ENCODE measurements at regions not wholly inside any gene's neighbourhood (a gene's known extent, or its start where the extent isn't known, plus 50 kb on each side); places are given as distances from the start of the nearest gene placed in this dataset.
"Not testable (repeated sequence)": the region's sequence is repeated elsewhere in the genome, so short reads cannot be mapped to it uniquely, and the experiment has no call there.

DNA sequence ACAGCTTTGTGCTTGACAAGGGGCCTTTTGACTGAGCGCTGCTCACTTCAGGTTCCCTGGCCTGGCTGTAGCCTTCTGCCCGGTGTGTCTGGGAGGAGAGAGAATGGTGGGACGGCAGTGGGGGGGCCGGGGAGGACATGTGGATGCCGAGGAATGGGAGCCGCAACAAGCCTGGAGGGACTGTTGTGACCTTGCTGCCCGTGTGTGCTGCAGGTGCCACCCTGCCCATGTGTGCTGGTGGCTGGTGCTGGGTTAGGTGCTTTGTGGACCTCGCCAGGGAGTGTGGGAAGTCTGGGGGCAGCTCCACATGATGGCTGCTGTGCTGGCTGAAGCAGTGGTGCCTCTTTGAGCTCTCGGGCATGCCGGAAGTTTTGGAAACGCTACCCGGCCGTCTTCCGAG, 132.1 kb downstream of the LAT start:
- Histone ChIP-seq H3K4me3 (no peak overlapping the region), H3K27ac (peak overlapping the region in 2 of 4 donors; percentile 25 to 34), H3K27me3 (no peaks in the 10 kb centered on the region), H3K4me1 (peaks cover 0 to 19% (median 4%) of the 10 kb centered on the region in 3 donors), H3K9me3 (no peaks in the 10 kb centered on the region), H3K36me3 (no peaks in the 10 kb centered on the region)
- 88% methylated on average over 8 of the region's 14 CpGs; no CpG with 5 or more reads in 1 of the 2 donors for WGBS, 2 donors
- intact Hi-C loops (cut with DNase I): no loop called here
- no peak for DNase-seq
- TF ChIP-seq POLR2A (IDR thresholded peaks at IDR 0.05) (no peak), CTCF (IDR thresholded peaks at IDR 0.05) (no peak)

GRCh38 chr16:29116207-29116606, 131.4 kb downstream of the LAT start:
- H3K27me3 ChIP-seq; DNase-seq; H3K36me3 ChIP-seq; intact Hi-C loops (cut with DNase I); H3K9me3 ChIP-seq; H3K4me3 ChIP-seq: not testable (repeated sequence)
- 35 to 50% methylated on average over 3 to 8 of the region's 12 CpGs for WGBS, 2 donors
- H3K27ac ChIP-seq: peak overlapping the region in 3 of 4 donors; percentile 34 to 74 (median 63)
- H3K4me1 ChIP-seq: peaks cover 0 to 19% (median 4%) of the 10 kb centered on the region in 3 donors

- H3K36me3 ChIP-seq; H3K9me3 ChIP-seq; H3K27me3 ChIP-seq; intact Hi-C loops (cut with DNase I); H3K4me3 ChIP-seq; DNase-seq: not testable (repeated sequence)
- peaks cover 0 to 19% (median 4%) of the 10 kb centered on the region in 3 donors for H3K4me1 ChIP-seq
- 13 to 17% methylated on average over 3 of the region's 3 CpGs for WGBS, 2 donors
- peak overlapping the region in 3 of 4 donors; percentile 38 to 74 (median 63) for H3K27ac ChIP-seq
Observed at GRCh38 chr16:29115802-29116141, 130.9 kb downstream of the LAT start.

DNA sequence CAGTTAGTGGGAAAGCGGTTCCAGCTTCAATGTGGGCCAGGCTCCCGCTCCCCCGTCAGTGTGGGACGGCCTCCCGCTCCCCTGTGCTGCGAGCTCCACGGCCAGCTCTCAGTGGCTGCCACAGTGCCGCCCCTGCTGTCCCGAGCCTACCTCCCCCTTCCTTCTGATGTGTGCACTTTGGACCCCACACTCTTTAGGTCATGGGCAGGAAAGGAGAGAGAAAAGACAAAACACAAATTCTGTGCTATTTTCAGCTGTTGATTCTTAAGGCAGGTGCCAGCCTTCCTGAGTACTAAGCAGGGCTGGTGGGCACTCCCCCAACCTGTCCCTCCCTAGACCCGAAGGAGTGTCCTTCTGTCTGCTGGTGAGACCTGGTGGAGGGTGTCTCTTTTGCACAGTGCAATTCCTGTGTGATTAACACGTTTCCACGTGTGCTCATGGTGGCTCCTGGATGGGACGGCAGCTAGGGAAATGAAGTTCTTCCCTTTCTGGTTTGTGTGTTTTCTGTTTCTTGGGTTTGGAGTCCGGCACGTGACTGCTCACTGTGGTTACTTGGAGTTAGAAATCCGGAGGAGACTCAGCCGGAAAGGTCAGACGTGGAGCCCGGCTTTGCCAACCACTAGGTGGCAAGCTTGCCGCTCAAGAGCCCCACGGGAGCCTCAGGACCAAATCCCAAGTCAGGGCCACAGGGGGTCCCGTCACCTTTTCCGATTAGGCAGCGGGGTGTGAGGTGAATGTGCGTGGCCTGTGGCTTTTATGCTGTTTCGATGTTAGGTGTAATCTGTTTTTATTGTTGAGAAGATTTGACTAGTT, 130.3 kb downstream of the LAT start:
- TF ChIP-seq CTCF (IDR thresholded peaks at IDR 0.05): peak; percentile 29 to 67 (median 56)
- H3K27me3 ChIP-seq; H3K9me3 ChIP-seq; H3K36me3 ChIP-seq; DNase-seq; intact Hi-C loops (cut with DNase I): not testable (repeated sequence)
- peaks cover 0 to 19% (median 4%) of the 10 kb centered on the region in 3 donors for H3K4me1 ChIP-seq
- WGBS, 2 donors: 25 to 30% methylated on average over 12 to 17 of the region's 26 CpGs
- peak overlapping the region; percentile 36 to 63 (median 44) for H3K27ac ChIP-seq
- H3K4me3 ChIP-seq: peak overlapping the region in 1 of 4 donors; percentile 21

- WGBS, 2 donors: 83 to 87% methylated on average over 6 of the region's 6 CpGs
- H3K27me3 ChIP-seq: no peaks in the 10 kb centered on the region
Observed at GRCh38 chr16:29114574-29114973, 129.7 kb downstream of the LAT start.

DNA sequence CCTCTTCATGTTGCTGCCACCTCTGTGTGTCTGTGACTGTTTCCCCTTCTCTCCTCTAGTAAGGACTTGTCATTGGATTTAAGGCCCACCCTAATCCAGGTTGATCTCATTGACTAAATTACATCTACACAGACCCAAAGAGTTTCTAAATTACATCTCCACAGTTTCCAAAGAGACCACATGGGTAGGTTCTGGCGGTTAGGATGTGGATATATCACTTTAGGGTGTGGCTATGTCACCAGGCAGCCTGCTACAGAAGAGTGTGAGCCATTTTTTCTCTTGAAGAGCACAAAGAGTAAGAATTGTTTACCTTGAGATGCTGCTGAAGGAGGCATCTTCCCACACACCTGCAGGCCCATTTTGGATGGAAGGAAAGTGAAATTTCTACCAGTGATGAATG, 128.6 kb downstream of the LAT start:
- H3K36me3 ChIP-seq; DNase-seq; H3K9me3 ChIP-seq; H3K27me3 ChIP-seq; H3K27ac ChIP-seq; H3K4me3 ChIP-seq; intact Hi-C loops (cut with DNase I): not testable (repeated sequence)
- 92 to 100% methylated on average over 1 of the region's 1 CpG for WGBS, 2 donors
- peaks cover 0 to 19% (median 4%) of the 10 kb centered on the region in 3 donors for H3K4me1 ChIP-seq

More at GRCh38 chr16:29114574-29114973, 129.7 kb downstream of the LAT start:
- no peak for DNase-seq
- no peak for TF ChIP-seq POLR2A (IDR thresholded peaks at IDR 0.05)
- no peak for TF ChIP-seq CTCF (IDR thresholded peaks at IDR 0.05)
- Histone ChIP-seq H3K27ac (peak overlapping the region in 2 of 4 donors; percentile 49 to 63), H3K4me3 (no peak overlapping the region), H3K36me3 (no peaks in the 10 kb centered on the region), H3K9me3 (no peaks in the 10 kb centered on the region), H3K4me1 (peaks cover 0 to 19% (median 4%) of the 10 kb centered on the region in 3 donors)
- intact Hi-C loops (cut with DNase I): no loop called here

Measured in esophagus squamous epithelium (tissue), 5 donors.